KMS-11 (cell line): ENCODE measurements at regions not wholly inside any gene's neighbourhood (a gene's known extent, or its start where the extent isn't known, plus 50 kb on each side); places are given as distances from the start of the nearest gene placed in this dataset.

ENCODE experiments used
- H2AFZ ChIP-seq: fragments of 200-600 bp; sonication (generic); 2 replicates; pipeline ENCODE4 v1.6.1; 2016; ENCODE audit warnings: antibody characterized with exemption, mixed run types, low read depth
- H3K27ac ChIP-seq: fragments of 200-600 bp; sonication (generic); 2 replicates; pipeline ENCODE4 v1.6.1; 2016; ENCODE audit warnings: mild to moderate bottlenecking, mixed run types
- H3K27me3 ChIP-seq: fragments of 200-600 bp; sonication (generic); 2 replicates; pipeline ENCODE4 v1.6.1; 2017; ENCODE audit warnings: mild to moderate bottlenecking, low read depth, mixed run types, moderate library complexity; ENCODE audit not compliant: insufficient read depth
- H3K36me3 ChIP-seq: fragments of 200-600 bp; sonication (generic); 2 replicates; pipeline ENCODE4 v1.6.1; 2017; ENCODE audit warnings: mild to moderate bottlenecking, mixed run types; ENCODE audit not compliant: insufficient read depth
- H3K4me1 ChIP-seq: fragments of 200-600 bp; sonication (generic); 2 replicates; pipeline ENCODE4 v1.6.1; 2016; ENCODE audit warnings: mild to moderate bottlenecking, low read depth, mixed run types; ENCODE audit not compliant: poor library complexity, severe bottlenecking
- H3K4me2 ChIP-seq: fragments of 200-600 bp; sonication (generic); 2 replicates; pipeline ENCODE4 v1.7.0; 2016; ENCODE audit warnings: mild to moderate bottlenecking, mixed run types
- H3K4me3 ChIP-seq: fragments of 200-600 bp; sonication (generic); IDR thresholded peaks from 2 replicates; pipeline ENCODE4 v1.6.1; 2017; ENCODE audit warnings: low read depth, low read length, mixed read lengths; ENCODE audit not compliant: insufficient read depth
- H3K79me2 ChIP-seq: fragments of 200-600 bp; sonication (generic); 2 replicates; pipeline ENCODE4 v1.6.1; 2016; ENCODE audit warnings: low read depth, mixed run types; ENCODE audit not compliant: insufficient read depth
- H3K9ac ChIP-seq: fragments of 200-600 bp; sonication (generic); 2 replicates; pipeline ENCODE4 v1.6.1; 2016; ENCODE audit warnings: mild to moderate bottlenecking, mixed run types
- H4K20me1 ChIP-seq: fragments of 200-600 bp; sonication (generic); 2 replicates; pipeline ENCODE4 v1.6.1; 2016; ENCODE audit warnings: mild to moderate bottlenecking, mixed run types; ENCODE audit not compliant: insufficient read depth
- CTCF ChIP-seq: fragments of 200-600 bp; sonication (generic); conservative IDR thresholded peaks from 2 replicates; pipeline ENCODE4 v1.6.1; 2017; ENCODE audit warnings: low read depth, mild to moderate bottlenecking, antibody characterized with exemption, low read length, moderate library complexity, mixed read lengths

GRCh38 chr20:57076951-57077350, 189.5 kb downstream of the BMP7 start:
- no peak overlapping the region for H2AFZ ChIP-seq
- no peak overlapping the region for H3K27ac ChIP-seq
- H4K20me1 ChIP-seq = no peaks in the 10 kb centered on the region

GRCh38 chr20:57078116-57078515, 188.3 kb downstream of the BMP7 start:
- H3K27ac ChIP-seq = no peak overlapping the region
- no peaks in the 10 kb centered on the region; the same call in 1 of the 2 replicates for H3K27me3 ChIP-seq
- H4K20me1 ChIP-seq = no peaks in the 10 kb centered on the region
- no peak overlapping the region for H3K4me2 ChIP-seq
- H3K36me3 ChIP-seq = no peaks in the 10 kb centered on the region
- no peak overlapping the region for H3K9ac ChIP-seq
- H2AFZ ChIP-seq = no peak overlapping the region
- H3K4me1 ChIP-seq = no peaks in the 10 kb centered on the region
- H3K79me2 ChIP-seq = no peaks in the 10 kb centered on the region
- TF ChIP-seq CTCF = no peak
- no peak overlapping the region for H3K4me3 ChIP-seq

More at GRCh38 chr20:57076951-57077350, 189.5 kb downstream of the BMP7 start:
- no peak overlapping the region for H3K4me2 ChIP-seq
- no peaks in the 10 kb centered on the region; the same call in 1 of the 2 replicates for H3K27me3 ChIP-seq
- TF ChIP-seq CTCF = no peak
- no peak overlapping the region for H3K4me3 ChIP-seq
- no peaks in the 10 kb centered on the region for H3K4me1 ChIP-seq
- H3K9ac ChIP-seq = no peak overlapping the region
- H3K79me2 ChIP-seq = no peaks in the 10 kb centered on the region
- H3K36me3 ChIP-seq = no peaks in the 10 kb centered on the region

- Histone ChIP-seq H3K4me3 (no peak overlapping the region), H3K4me1 (no peaks in the 10 kb centered on the region)
Observed at GRCh38 chr20:57079031-57080005, 187.1 kb downstream of the BMP7 start.

GRCh38 chr20:57080796-57081195, 185.6 kb downstream of the BMP7 start:
- no peak for TF ChIP-seq CTCF
- no peak overlapping the region for H3K4me3 ChIP-seq

More at GRCh38 chr20:57079031-57080005, 187.1 kb downstream of the BMP7 start:
- TF ChIP-seq CTCF = no peak
- no peak overlapping the region for H2AFZ ChIP-seq
- H3K36me3 ChIP-seq = no peaks in the 10 kb centered on the region
- no peak overlapping the region for H3K9ac ChIP-seq
- no peak overlapping the region for H3K27ac ChIP-seq
- no peaks in the 10 kb centered on the region for H4K20me1 ChIP-seq
- no peaks in the 10 kb centered on the region; the same call in 1 of the 2 replicates for H3K27me3 ChIP-seq
- no peaks in the 10 kb centered on the region for H3K79me2 ChIP-seq
- no peak overlapping the region for H3K4me2 ChIP-seq

More at GRCh38 chr20:57080796-57081195, 185.6 kb downstream of the BMP7 start:
- Histone ChIP-seq H3K27me3 (no peaks in the 10 kb centered on the region; the same call in 1 of the 2 replicates), H3K4me2 (no peak overlapping the region), H3K27ac (no peak overlapping the region), H3K4me1 (no peaks in the 10 kb centered on the region), H3K79me2 (no peaks in the 10 kb centered on the region), H4K20me1 (no peaks in the 10 kb centered on the region), H3K9ac (no peak overlapping the region), H2AFZ (no peak overlapping the region), H3K36me3 (no peaks in the 10 kb centered on the region)
